Endothelial cell of umbilical vein (primary cell): ENCODE measurements at regions not wholly inside any gene's neighbourhood (a gene's known extent, or its start where the extent isn't known, plus 50 kb on each side); places are given as distances from the start of the nearest gene placed in this dataset.

Experiments
- BruUV-seq: library from RNA; stranded (reverse); fragments of 400-500 nt; replicated peaks from 2 replicates; lab custom pipeline; 2021; lab: Mats Ljungman, UMichigan
- CTCF ChIA-PET: fragments of 300-600, 350-600 bp; sonication (Branson Sonifier 250); formaldehyde crosslinking; loops from one replicate; lab custom pipeline; 2021; ENCODE audit warnings: antibody characterized with exemption, inconsistent platforms; lab: Charles Lee
- POLR2A ChIA-PET: fragments of 300-600, 350-600 bp; sonication (Branson Sonifier 250); formaldehyde crosslinking; loops from one replicate; lab custom pipeline; 2021; ENCODE audit warnings: antibody characterized with exemption, inconsistent platforms; lab: Charles Lee
- DNase-seq: peaks from one replicate; pipeline ENCODE4 v3.0.0-alpha.2; 2011; ENCODE audit warnings: low read depth, low spot score
- FAIRE-seq: peaks from 2 replicates; lab custom pipeline; 2011; peaks lifted over from hg19 to GRCh38; lab: Jason Lieb, UNC
- H2AFZ ChIP-seq: 2 replicates; pipeline ENCODE4 v1.6.0; 2012; ENCODE audit warnings: low read depth, low read length, control low read depth, inconsistent platforms
- H3K27ac ChIP-seq: 2 replicates; pipeline ENCODE4 v1.5.1; 2011; ENCODE audit warnings: low read depth, mild to moderate bottlenecking, control low read depth, low read length, moderate library complexity; ENCODE audit not compliant: insufficient read depth
- H3K27me3 ChIP-seq, 2 experiments: 2 replicates each; pipeline versions ENCODE4 v1.6.0 to v1.6.1; 2011; ENCODE audit warnings: low read length in 2 of 2, mixed read lengths in 1 of 2; ENCODE audit not compliant: control insufficient read depth in 2 of 2, insufficient read depth in 2 of 2
- H3K36me3 ChIP-seq, 2 experiments: 2 replicates in 1 of 2; 3 replicates in 1 of 2; pipeline ENCODE4 v1.5.1; 2011; ENCODE audit warnings: low read length in 2 of 2, mild to moderate bottlenecking in 1 of 2, moderate library complexity in 1 of 2; ENCODE audit not compliant: control insufficient read depth in 2 of 2, insufficient read depth in 2 of 2; ENCODE audit errors: extremely low read depth in 1 of 2
- H3K4me1 ChIP-seq: 3 replicates; pipeline ENCODE4 v1.5.1; 2011; ENCODE audit warnings: mild to moderate bottlenecking, low read length; ENCODE audit not compliant: control insufficient read depth, insufficient read depth; ENCODE audit errors: extremely low read depth
- H3K4me2 ChIP-seq: 2 replicates; pipeline ENCODE4 v1.6.1; 2011; ENCODE audit warnings: low read length, control low read depth, mixed read lengths; ENCODE audit not compliant: insufficient read depth
- H3K4me3 ChIP-seq, 3 experiments: fragments of 200-600 bp in 1 of 3; sonication (generic), shearing (Covaris generic) in 1 of 3; replicated peaks in 1 of 3; 2 replicates each; pipeline ENCODE4 v1.5.1; 2011 to 2016; ENCODE audit warnings: control low read depth in 3 of 3, low read length in 3 of 3, mild to moderate bottlenecking in 2 of 3, inconsistent platforms in 1 of 3, low read depth in 1 of 3, moderate library complexity in 1 of 3; ENCODE audit not compliant: insufficient read depth in 1 of 3
- H3K79me2 ChIP-seq: 2 replicates; pipeline ENCODE4 v1.6.0; 2012; ENCODE audit warnings: low read length, inconsistent platforms; ENCODE audit not compliant: control insufficient read depth, insufficient read depth
- H3K9ac ChIP-seq: replicated peaks from 2 replicates; pipeline ENCODE3; 2011; ENCODE audit warnings: low read length, control low read depth; ENCODE audit not compliant: insufficient read depth; ENCODE audit errors: extremely low read depth
- H3K9me1 ChIP-seq: replicated peaks from 3 replicates; pipeline ENCODE4 v1.6.0; 2011; ENCODE audit warnings: mild to moderate bottlenecking, low read length; ENCODE audit not compliant: control insufficient read depth, insufficient read depth; ENCODE audit errors: extremely low read depth
- H3K9me3 ChIP-seq: replicated peaks from 2 replicates; pipeline ENCODE4 v1.5.1; 2012; ENCODE audit warnings: low read length, inconsistent platforms; ENCODE audit not compliant: control insufficient read depth, insufficient read depth
- H4K20me1 ChIP-seq: replicated peaks from 2 replicates; pipeline ENCODE3; 2011; ENCODE audit warnings: mild to moderate bottlenecking, low read length; ENCODE audit not compliant: control insufficient read depth, insufficient read depth; ENCODE audit errors: extremely low read depth
- CTCF ChIP-seq, 2 donors: IDR thresholded peaks; 1 replicate in 1 of 2; 2 replicates in 1 of 2; pipeline ENCODE4 v1.5.1; 2011; ENCODE audit warnings: low read length in 2 of 2, mild to moderate bottlenecking in 2 of 2, moderate library complexity in 2 of 2, control low read depth in 1 of 2, inconsistent platforms in 1 of 2, low read depth in 1 of 2; ENCODE audit not compliant: insufficient read depth in 1 of 2; ENCODE audit errors: extremely low read depth in 1 of 2
- EZH2 ChIP-seq: IDR thresholded peaks from 2 replicates; pipeline ENCODE4 v1.6.1; 2012; ENCODE audit warnings: borderline replicate concordance, low read depth, mild to moderate bottlenecking, moderate library complexity, low read length, inconsistent platforms; ENCODE audit not compliant: severe bottlenecking
- FOS ChIP-seq: IDR thresholded peaks from 2 replicates; pipeline ENCODE4 v1.6.1; 2011; ENCODE audit warnings: mild to moderate bottlenecking, low read length, moderate library complexity, borderline replicate concordance; ENCODE audit not compliant: insufficient read depth
- GATA2 ChIP-seq: IDR thresholded peaks from 2 replicates; pipeline ENCODE4 v1.7.0; 2011; ENCODE audit warnings: low read depth, mild to moderate bottlenecking, moderate library complexity, mixed read lengths, low read length; ENCODE audit not compliant: insufficient read length, insufficient read depth
- JUN ChIP-seq: IDR thresholded peaks from 2 replicates; pipeline ENCODE4 v1.6.1; 2011; ENCODE audit warnings: borderline replicate concordance, low read depth; ENCODE audit not compliant: insufficient read length, insufficient read depth
- MAX ChIP-seq: IDR thresholded peaks from 2 replicates; pipeline ENCODE4 v1.6.1; 2011; ENCODE audit not compliant: insufficient read depth, insufficient read length
- MYC ChIP-seq: IDR thresholded peaks from one replicate; pipeline ENCODE4 v1.6.1; 2011; ENCODE audit warnings: mild to moderate bottlenecking, low read depth, low read length
- POLR2A ChIP-seq: IDR thresholded peaks from 2 replicates; pipeline ENCODE4 v1.6.1; 2012; ENCODE audit warnings: low read depth, mild to moderate bottlenecking, control low read depth, low read length
- POLR2AphosphoS5 ChIP-seq: IDR thresholded peaks from 2 replicates; pipeline ENCODE4 v1.6.1; 2012; ENCODE audit warnings: low read depth, mild to moderate bottlenecking, control low read depth, low read length, moderate library complexity; ENCODE audit not compliant: insufficient read depth
- dilution Hi-C: fragments of 300-500 bp; cut with MboI; formaldehyde crosslinking; loops from one replicate; pipeline ENCODE4 v1.15.0; 2019; ENCODE audit warnings: low sequenced_read_pairs; ENCODE audit not compliant: extremely low pct_ligation_motif_present
- intact Hi-C: fragments of 100-400 bp; cut with micrococcal nuclease; formaldehyde crosslinking; loops from one replicate; pipeline ENCODE4 v1.10.0; 2022

GRCh38 chr2:84217456-84217855 lies 241.6 kb downstream of the SUCLG1 start:
- no TSS peak for BruUV-seq
- Histone ChIP-seq H3K36me3 (no peaks in the 10 kb centered on the region), H3K9me3 (no peaks in the 10 kb centered on the region), H3K9me1 (no peaks in the 10 kb centered on the region), H3K27ac (no peak overlapping the region), H3K4me2 (no peak overlapping the region), H3K4me3 (no peak overlapping the region), H3K4me1 (no peaks in the 10 kb centered on the region), H3K79me2 (no peaks in the 10 kb centered on the region), H3K27me3 (no peaks in the 10 kb centered on the region), H2AFZ (no peak overlapping the region), H4K20me1 (no peaks in the 10 kb centered on the region), H3K9ac (no peak overlapping the region)
- DNase-seq (no peak), FAIRE-seq (no peak)
- CTCF ChIA-PET, result no interaction called here
- TF ChIP-seq JUN (no peak), POLR2AphosphoS5 (no peak), GATA2 (no peak), FOS (no peak), CTCF (IDR thresholded peaks at IDR 0.05; ENCODE audit: extremely low read depth in 1 of 2, insufficient read depth in 1 of 2, low read depth in 1 of 2, low read length in 2 of 2) (no peak), EZH2 (no peak), MAX (no peak), MYC (no peak), POLR2A (no peak)
- POLR2A ChIA-PET, result no interaction called here
- intact Hi-C loops (no loop called here), dilution Hi-C loops (no loop called here)
